ENCODE measurements at regions not wholly inside any gene's neighbourhood (a gene's known extent, or its start where the extent isn't known, plus 50 kb on each side); places are given as distances from the start of the nearest gene placed in this dataset.

GRCh38 chr6:30005482-30005881, 55.6 kb upstream of the POLR1H start:
- BruUV-seq (replicated peaks): no TSS peak
- TF ChIP-seq CTCF (IDR thresholded peaks at IDR 0.05; ENCODE audit: insufficient read depth in 1 of 2, low read depth in 1 of 2, low read length in 1 of 2, severe bottlenecking in 1 of 2, unreplicated experiment in 1 of 2): no peak
- H3K4me1 Mint-ChIP-seq (ENCODE audit: low read depth, unreplicated experiment): no peaks in the 10 kb centered on the region
- intact Hi-C loops (cut with micrococcal nuclease; ENCODE audit: unreplicated experiment): loop anchor here (10.0 kb wide), 1 partner anchor 261 kb away; no protein-coding TSS in a partner anchor
- CTCF ChIA-PET: no interaction called here
- H3K27me3 Mint-ChIP-seq (ENCODE audit: insufficient read depth, unreplicated experiment): peaks cover 3% of the 10 kb centered on the region
- 0 out of 2 replicates have a peak, but pooled peaks cover 11% of the 10 kb centered on the region for H3K4me1 ChIP-seq
- H3K4me3 ChIP-seq (ENCODE audit: low read depth, low read length): no peak overlapping the region
- H3K36me3 ChIP-seq (ENCODE audit: control insufficient read depth, insufficient read depth, low read length): no peaks in the 10 kb centered on the region
- peaks cover 1% of the 10 kb centered on the region; the same call in 1 of the 2 replicates for H3K27me3 ChIP-seq (replicated peaks; ENCODE audit: control insufficient read depth, insufficient read depth, low read length)
- POLR2A ChIA-PET: no interaction called here
- no peaks in the 10 kb centered on the region for H3K9me3 Mint-ChIP-seq (ENCODE audit: unreplicated experiment)
- no peaks in the 10 kb centered on the region for H3K36me3 Mint-ChIP-seq (ENCODE audit: insufficient read depth, unreplicated experiment)
- peak overlapping the region; percentile 72 for H3K4me3 Mint-ChIP-seq (ENCODE audit: unreplicated experiment)
- no peaks in the 10 kb centered on the region for H3K9me3 ChIP-seq
- H3K27ac Mint-ChIP-seq (ENCODE audit: unreplicated experiment): no peak overlapping the region
- DNase-seq: no peak

DNA sequence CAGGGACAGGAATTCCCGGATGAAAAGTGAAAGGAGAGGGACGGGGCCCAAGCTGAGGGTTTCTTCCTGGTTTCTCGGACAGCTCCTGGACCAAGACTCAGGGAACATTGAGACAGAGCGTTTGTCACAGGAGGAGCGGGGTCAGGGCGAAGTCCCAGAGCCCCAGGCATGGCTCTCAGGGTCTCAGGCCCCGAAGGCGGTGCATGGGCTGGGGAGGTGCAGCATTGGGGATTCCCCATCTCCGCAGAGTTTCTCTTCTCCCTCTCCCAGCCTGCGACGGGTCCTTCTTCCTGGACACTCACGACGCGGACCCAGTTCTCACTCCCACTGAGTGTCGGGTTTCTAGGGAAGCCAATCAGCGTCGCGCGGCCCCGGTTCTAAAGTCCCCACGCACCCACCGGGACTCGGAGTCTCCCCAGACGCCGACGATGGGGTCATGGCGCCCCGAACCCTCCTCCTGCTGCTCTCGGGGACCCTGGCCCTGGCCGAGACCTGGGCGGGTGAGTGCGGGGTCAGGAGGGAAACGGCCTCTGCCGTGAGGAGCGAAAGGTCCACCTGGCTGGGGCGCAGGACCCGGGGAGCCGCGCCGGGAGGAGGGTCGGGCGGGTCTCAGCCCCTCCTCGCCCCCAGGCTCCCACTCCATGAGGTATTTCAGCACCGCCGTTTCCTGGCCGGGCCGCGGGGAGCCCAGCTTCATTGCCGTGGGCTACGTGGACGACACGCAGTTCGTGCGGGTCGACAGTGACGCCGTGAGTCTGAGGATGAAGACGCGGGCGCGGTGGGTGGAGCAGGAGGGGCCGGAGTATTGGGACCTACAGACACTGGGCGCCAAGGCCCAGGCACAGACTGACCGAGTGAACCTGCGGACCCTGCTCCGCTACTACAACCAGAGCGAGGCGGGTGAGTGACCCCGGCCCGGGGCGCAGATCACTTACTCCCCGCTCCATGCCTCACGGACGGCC, 54.6 kb upstream of the POLR1H start:
- DNase-seq: peak in 1 of 2 experiments; percentile 8
- no peak for TF ChIP-seq CTCF (IDR thresholded peaks at IDR 0.05; ENCODE audit: insufficient read depth in 1 of 2, low read depth in 1 of 2, low read length in 1 of 2, severe bottlenecking in 1 of 2, unreplicated experiment in 1 of 2)
- peak overlapping the region; percentile 72 for H3K4me3 Mint-ChIP-seq (ENCODE audit: unreplicated experiment)
- intact Hi-C loops (cut with micrococcal nuclease; ENCODE audit: unreplicated experiment): loop anchor here (10.0 kb wide), 1 partner anchor 262 kb away; no protein-coding TSS in a partner anchor
- peaks cover 1% of the 10 kb centered on the region; the same call in 1 of the 2 replicates for H3K27me3 ChIP-seq (replicated peaks; ENCODE audit: control insufficient read depth, insufficient read depth, low read length)
- 0 out of 2 replicates have a peak, but pooled peaks cover 11% of the 10 kb centered on the region for H3K4me1 ChIP-seq
- H3K27me3 Mint-ChIP-seq (ENCODE audit: insufficient read depth, unreplicated experiment): peaks cover 3% of the 10 kb centered on the region
- no peaks in the 10 kb centered on the region for H3K36me3 Mint-ChIP-seq (ENCODE audit: insufficient read depth, unreplicated experiment)
- POLR2A ChIA-PET: no interaction called here
- no peaks in the 10 kb centered on the region for H3K9me3 Mint-ChIP-seq (ENCODE audit: unreplicated experiment)
- H3K9me3 ChIP-seq: no peaks in the 10 kb centered on the region
- CTCF ChIA-PET: no interaction called here
- no peaks in the 10 kb centered on the region for H3K4me1 Mint-ChIP-seq (ENCODE audit: low read depth, unreplicated experiment)
- no peaks in the 10 kb centered on the region for H3K36me3 ChIP-seq (ENCODE audit: control insufficient read depth, insufficient read depth, low read length)
- no peak overlapping the region for H3K27ac Mint-ChIP-seq (ENCODE audit: unreplicated experiment)
- peak overlapping the region; percentile 36 for H3K4me3 ChIP-seq (ENCODE audit: low read depth, low read length)
- BruUV-seq (replicated peaks): no TSS peak

GRCh38 chr6:30007132-30007764, 53.8 kb upstream of the POLR1H start:
- POLR2A ChIA-PET: no interaction called here
- H3K4me3 Mint-ChIP-seq (ENCODE audit: unreplicated experiment): peak overlapping the region; percentile 72

More at GRCh38 chr6:30007132-30007764, 53.8 kb upstream of the POLR1H start:
- peak in 1 of 2 experiments; percentile 45 for DNase-seq
- H3K9me3 ChIP-seq: no peaks in the 10 kb centered on the region
- intact Hi-C loops (cut with micrococcal nuclease; ENCODE audit: unreplicated experiment): loop anchor here (10.0 kb wide), 1 partner anchor 262 kb away; no protein-coding TSS in a partner anchor
- no peaks in the 10 kb centered on the region for H3K36me3 ChIP-seq (ENCODE audit: control insufficient read depth, insufficient read depth, low read length)
- H3K27me3 Mint-ChIP-seq (ENCODE audit: insufficient read depth, unreplicated experiment): peaks cover 3% of the 10 kb centered on the region
- no TSS peak for BruUV-seq (replicated peaks)
- H3K4me1 Mint-ChIP-seq (ENCODE audit: low read depth, unreplicated experiment): no peaks in the 10 kb centered on the region
- H3K9me3 Mint-ChIP-seq (ENCODE audit: unreplicated experiment): no peaks in the 10 kb centered on the region
- H3K4me1 ChIP-seq: 0 out of 2 replicates have a peak, but pooled peaks cover 11% of the 10 kb centered on the region
- H3K36me3 Mint-ChIP-seq (ENCODE audit: insufficient read depth, unreplicated experiment): no peaks in the 10 kb centered on the region
- TF ChIP-seq CTCF (IDR thresholded peaks at IDR 0.05; ENCODE audit: insufficient read depth in 1 of 2, low read depth in 1 of 2, low read length in 1 of 2, severe bottlenecking in 1 of 2, unreplicated experiment in 1 of 2): no peak
- H3K27me3 ChIP-seq (replicated peaks; ENCODE audit: control insufficient read depth, insufficient read depth, low read length): peaks cover 1% of the 10 kb centered on the region; the same call in 1 of the 2 replicates
- H3K4me3 ChIP-seq (ENCODE audit: low read depth, low read length): peak overlapping the region; percentile 36
- no peak overlapping the region for H3K27ac Mint-ChIP-seq (ENCODE audit: unreplicated experiment)
- CTCF ChIA-PET: no interaction called here
